ENCODE measurements at regions not wholly inside any gene's neighbourhood (a gene's known extent, or its start where the extent isn't known, plus 50 kb on each side); places are given as distances from the start of the nearest gene placed in this dataset.
"Not testable (repeated sequence)": the region's sequence is repeated elsewhere in the genome, so short reads cannot be mapped to it uniquely, and the experiment has no call there.

DNA sequence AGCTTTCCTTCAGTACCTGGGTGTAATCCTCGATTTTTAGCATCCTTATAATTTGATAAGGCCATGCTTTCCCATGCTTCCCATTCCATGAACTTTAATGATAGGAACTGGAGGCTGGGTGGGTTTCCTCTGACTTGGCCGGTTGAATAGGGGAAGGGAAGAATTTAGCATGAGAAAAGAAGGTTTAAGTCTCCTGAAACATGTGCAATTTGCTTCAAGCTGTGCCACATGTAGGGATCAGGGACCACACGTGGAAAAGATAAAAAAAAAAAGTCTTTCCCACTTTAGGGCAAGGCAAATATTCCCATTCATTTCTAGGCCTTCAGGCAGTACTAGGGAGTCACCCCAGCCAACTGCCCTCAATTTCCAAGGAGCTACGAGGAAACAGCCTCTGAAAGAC is 900.3 kb downstream of the DSC3 start:
- DNase-seq: no peak

- DNase-seq: not testable (repeated sequence)
Measured at GRCh38 chr18:30141506-30141905, 901.0 kb downstream of the DSC3 start.

GRCh38 chr18:30139631-30140287 is 902.8 kb downstream of the DSC3 start:
- no peak for DNase-seq

GRCh38 chr18:30135938-30136337 is 906.6 kb downstream of the DSC3 start:
- no peak for DNase-seq

DNA sequence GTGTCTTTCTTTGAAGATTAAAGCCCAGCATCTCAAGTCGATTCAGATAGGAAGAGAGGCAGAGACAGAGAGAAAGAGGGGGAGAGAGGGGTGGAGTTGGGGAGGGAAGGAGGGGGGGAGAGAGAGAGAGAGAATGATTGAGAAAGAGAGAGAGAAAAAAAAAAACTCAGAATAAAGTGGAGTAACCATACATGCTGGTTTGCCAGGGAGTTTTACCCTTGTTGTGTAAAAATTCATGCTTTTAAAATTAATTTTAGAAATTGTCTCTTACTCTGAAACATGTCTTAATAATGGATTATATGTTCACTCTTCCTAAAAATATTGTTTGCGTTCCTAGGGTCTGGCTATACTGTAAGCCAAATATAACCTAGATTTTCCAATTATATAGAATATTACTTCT is 908.5 kb downstream of the DSC3 start:
- DNase-seq: no peak

GRCh38 chr18:30132959-30133358 is 909.6 kb downstream of the DSC3 start:
- no peak for DNase-seq

DNA sequence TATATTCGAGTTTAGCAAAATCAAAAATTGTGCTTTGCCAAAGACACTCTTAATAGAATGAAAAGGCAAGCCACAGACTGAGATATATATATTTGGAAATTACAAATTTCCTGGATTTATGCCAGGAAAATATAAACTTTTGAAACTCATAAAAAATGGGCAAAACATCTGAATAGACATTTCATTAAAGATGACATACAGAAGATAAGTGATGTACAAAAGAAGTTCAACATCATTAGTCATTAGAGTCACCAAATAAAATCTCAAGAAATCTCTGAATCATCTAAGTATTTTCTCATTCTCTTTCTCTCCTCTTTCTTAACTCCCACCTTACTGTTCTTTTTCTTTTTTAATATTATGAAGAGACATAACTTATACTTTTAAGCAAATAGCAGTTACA is 921.1 kb downstream of the DSC3 start:
- DNase-seq: no peak

DNA sequence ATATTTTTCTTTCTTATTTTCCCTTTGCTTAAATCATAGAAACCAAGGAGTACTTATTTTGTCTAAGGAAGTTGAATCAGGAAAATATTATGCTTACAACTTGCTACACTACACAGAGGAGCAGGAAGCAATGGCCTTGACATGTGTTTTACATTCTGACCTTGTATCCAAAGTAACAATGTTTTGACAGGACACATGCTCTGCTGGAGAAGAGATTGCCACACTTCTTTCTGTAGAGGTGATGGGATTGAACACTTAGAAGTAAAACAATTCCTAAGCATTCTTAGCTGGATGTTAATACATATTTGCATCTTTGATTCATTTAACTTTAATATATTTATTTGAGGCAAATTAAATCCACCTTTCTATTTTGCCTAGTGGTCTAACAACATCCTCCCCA is 929.1 kb downstream of the DSC3 start:
- DNase-seq: no peak

DNA sequence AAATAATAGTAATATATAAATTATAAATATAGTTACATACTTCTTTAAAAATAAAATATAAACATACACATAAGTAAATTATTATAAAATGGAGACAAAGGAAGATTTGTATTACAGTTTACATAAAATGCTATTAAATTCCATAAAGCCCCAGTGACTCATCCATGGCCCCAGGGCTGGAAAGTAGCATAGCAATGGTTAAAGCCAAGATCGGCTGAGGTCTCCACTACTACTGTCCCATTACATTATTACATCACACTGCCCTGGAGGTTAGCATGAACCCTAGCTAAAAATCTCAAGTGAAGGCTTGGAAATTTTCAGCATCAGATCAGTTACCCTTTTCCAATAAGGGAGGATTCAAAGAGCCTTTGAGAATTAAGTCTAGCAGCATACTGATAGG is 936.2 kb downstream of the DSC3 start:
- no peak for DNase-seq

DNA sequence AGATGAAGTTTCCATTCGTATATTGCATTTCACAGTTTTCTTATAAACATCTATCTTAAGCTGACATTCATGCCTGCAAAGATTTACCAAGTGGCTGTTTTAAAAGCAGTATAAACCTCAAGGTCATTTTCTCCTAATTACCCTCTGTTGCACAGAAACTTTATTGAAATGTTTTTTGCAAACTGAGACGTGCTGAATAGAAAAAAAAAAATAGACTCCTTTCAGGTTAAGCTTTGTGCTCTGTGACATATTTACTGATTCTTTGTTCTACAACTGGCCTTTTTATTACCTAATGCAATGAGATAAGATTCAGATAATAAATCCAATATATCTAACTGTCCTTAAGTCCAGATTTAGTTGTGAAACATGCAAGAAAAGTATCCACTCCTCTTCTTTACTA is 938.7 kb downstream of the DSC3 start:
- no peak for DNase-seq

DNA sequence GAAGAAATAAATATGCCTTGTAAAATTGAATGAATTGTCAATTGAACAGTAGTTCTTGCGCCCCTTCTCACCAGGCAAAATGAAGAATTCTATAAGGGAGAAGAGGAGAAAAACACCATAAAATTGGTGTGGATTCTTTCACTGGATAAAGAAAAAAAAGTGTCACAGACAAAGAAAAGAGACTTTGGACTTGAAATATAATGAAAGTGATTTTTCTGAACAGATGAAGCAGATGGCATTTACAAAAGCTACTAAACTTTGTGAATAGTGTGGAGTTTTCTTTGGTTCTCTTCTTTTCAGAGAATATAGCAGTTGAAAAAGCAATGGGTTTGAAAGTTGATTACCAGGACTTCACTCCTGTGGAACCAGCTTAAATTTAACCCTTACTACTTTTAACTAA is 945.7 kb downstream of the DSC3 start:
- no peak for DNase-seq

DNA sequence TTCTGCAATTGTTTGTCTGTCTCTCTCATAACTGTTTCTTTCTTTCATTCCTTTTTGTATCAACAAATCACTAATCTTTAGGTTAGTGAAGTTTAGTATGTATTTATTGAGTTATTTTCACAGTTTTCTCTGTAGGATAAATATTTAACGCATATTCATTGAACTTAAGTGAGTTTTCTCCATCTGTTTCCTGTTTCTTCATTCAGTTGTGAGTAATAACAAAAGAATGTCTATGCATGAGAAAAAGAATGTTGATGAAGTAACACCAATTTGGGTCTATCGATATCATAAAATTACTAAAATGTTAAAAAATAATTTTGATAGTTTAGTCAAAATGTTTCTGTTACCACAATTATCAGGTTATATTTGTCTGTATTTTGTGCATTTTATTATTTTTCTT is 948.0 kb downstream of the DSC3 start:
- DNase-seq: no peak

DNA sequence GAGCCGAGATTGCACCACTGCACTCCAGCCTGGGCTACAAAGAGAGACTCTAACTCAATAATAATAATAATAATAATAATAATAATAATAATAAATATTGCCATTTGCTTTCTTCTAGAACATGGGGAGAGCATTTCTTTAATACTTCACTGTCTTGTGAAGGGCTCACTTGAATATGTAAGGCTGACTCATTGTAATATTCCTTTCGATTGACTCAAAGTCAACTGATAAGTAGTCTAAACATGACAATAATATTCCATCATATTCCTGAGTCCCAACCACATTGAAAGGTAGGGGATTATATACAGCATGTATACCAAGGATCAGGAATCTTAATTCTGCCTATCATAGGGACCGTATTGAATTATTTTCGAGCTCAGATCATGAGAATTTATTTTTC is 949.2 kb downstream of the DSC3 start:
- DNase-seq: no peak

DNA sequence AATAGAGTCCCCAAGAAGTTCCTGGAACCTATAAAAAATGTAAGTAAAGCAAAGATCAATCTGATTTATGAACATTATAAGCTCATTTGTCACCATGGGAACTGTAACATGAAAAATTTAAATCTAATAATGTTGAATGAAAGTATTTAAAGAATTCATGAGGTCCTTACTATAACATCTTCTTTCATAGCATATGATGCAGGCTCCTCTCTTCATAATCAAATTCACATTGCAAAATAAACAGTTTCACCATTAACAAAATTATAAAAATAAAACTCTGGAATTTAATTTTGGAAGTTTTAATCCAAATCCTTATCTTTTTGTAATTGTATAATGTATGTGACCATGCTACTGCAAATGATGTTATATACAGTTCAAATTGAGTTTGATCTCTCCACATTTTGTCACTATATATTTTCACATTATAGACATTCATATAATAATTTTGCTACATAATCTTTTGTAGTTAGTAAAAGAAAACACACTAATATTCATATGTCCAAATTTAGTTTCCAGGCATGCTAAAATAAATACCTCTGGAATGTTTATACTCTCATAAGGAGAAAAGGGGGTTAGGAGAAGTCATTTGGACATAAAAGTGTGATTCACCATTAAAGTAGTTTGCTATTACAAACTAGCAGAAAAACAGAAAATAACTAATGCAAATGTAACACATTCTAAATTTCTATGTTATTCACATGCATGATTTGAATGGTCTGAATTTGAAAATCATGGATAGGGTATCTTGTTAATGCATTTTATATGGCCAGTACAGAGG is 954.1 kb downstream of the DSC3 start:
- no peak for DNase-seq

- DNase-seq: no peak
Measured at GRCh38 chr18:30086351-30086750, 956.2 kb downstream of the DSC3 start.

DNA sequence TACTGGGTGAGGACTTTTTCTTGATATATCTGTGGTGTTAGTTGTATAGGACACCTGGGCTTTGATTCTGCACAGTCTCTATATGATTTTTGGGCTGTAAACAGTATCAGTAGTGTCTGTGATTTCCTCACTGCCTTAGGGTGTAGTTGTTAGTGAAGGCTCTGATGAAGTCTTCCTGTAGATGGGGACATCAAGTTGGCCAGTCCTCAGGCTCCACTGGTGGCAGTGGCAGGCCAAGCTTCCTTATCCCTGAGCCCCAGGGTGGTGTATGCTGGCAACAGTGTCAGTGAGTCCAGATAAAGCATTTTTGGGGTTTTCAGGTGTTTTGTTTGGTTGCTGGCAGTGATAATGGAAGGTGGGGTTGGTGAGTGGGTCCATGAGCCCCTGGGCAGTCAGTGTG is 961.4 kb downstream of the DSC3 start:
- DNase-seq: no peak

- DNase-seq: no peak
Measured at GRCh38 chr18:30072609-30073385, 969.7 kb downstream of the DSC3 start.

GRCh38 chr18:30066288-30066687 is 976.3 kb downstream of the DSC3 start:
- no peak for DNase-seq

GRCh38 chr18:30057398-30057797 is 985.1 kb downstream of the DSC3 start:
- no peak for DNase-seq

- no peak for DNase-seq
Measured at GRCh38 chr18:30056528-30056927, 986.0 kb downstream of the DSC3 start.

GRCh38 chr18:30044496-30044895 is 998.0 kb downstream of the DSC3 start:
- no peak for DNase-seq

DNA sequence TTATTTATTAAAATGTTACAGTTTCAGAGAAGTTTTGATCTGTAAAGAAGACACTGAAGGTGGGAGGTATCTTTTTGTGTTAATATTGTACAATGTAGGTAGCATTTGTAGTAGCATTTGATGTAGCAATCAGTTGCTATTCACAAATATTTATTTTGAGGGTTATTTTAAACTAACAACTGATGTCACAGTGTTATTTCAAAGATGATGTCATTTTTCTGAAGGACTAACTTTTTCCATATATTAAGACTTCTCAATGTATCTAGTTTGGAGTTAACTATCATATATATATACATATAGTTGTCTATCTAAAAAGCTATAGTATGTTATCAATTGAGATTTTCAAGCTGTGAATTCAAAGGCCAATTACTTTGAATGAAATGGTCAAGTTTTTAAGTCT is 1003.3 kb downstream of the DSC3 start:
- DNase-seq: no peak

GRCh38 chr18:30034818-30035217 is 1007.7 kb downstream of the DSC3 start:
- DNase-seq: no peak

DNA sequence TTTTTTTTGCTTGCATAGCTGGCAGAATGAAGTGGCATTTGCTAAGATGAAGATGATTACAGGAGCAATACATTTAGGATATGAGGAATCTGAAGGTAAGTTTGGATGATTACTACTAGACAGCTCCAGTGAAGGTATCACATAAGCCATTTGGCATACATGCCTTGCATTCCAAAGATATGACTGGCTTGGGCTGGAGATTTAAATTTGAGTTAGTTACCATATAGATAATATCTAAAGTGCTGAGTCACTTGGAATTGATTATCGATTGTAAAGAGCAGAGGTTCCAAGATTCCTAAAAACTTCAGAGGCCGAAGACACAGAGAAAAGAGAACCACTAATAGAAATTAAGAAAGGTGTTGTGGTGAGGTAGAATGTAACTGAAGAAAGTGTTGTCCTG is 1026.4 kb downstream of the DSC3 start:
- no peak for DNase-seq

Measured in retina (tissue), 1 donor.